ENCODE measurements at regions not wholly inside any gene's neighbourhood (a gene's known extent, or its start where the extent isn't known, plus 50 kb on each side); places are given as distances from the start of the nearest gene placed in this dataset.

DNA sequence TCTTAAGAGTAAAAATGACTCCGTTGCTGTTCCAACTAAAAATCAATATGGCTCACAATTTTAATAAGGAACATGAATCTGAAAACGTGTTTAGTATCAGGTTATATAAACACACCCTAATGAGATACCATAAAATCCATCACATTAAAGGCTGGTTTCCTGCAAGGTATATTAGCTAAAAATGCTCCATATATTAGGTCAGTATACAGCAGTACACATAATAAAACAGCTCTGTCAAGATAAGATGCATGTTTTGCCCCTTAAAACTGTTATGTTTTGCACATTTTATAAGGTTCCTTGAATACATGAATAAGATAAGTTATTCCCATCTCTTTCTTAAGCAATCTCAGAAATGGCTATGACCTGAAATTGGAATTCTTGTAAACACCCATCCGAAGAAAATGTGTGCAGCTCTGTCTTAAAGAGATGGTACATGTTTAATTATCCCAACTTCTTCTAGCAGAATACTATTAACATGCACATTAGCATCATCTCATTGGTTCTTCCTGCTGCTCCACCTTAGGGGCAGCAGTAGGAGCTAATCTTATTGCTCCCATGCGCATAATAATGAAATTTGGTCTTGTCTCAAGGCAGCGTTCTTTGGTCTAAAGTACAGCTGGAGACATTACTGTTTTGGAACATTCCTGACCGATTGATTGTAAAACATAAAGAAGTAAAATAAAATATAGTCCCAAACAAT lies 836.1 kb upstream of the FANCL start:
- no peaks in the 10 kb centered on the region for H3K36me3 Mint-ChIP-seq (ENCODE audit: insufficient read depth)
- ATAC-seq (replicated peaks) (no peak), DNase-seq (no peak)
- no peaks in the 10 kb centered on the region for H3K27me3 Mint-ChIP-seq
- H3K4me3 Mint-ChIP-seq = no peak overlapping the region
- no peak overlapping the region for H3K27ac Mint-ChIP-seq
- H3K9me3 Mint-ChIP-seq = no peaks in the 10 kb centered on the region
- H3K4me1 Mint-ChIP-seq (ENCODE audit: low read depth in 2 of 2) = no peaks in the 10 kb centered on the region

DNA sequence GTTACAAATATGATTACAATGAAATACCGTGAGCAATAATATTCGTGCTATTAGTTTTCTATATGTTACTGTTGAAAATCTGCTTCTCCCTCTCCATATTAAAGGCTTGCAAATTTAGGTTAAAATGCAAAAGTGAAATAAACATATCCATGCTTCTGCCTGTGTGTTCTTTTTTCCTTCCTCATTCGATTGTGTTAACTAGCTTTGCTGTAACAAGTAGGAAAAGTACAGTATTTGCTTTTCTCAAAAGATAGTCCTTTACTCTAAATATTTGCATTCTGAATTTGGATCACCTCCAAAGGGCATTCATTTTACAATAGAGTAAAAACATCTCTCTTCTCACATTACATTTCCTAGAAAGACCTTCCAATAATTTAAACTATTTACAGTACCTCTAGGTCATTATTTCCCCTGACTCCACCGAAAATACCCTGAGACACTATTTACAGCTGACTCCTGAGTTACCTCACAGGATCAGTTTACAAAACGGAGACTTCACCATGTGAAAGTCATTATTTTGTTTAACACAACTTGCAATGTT lies 835.0 kb upstream of the FANCL start:
- Mint-ChIP-seq H3K27ac (no peak overlapping the region), H3K9me3 (no peaks in the 10 kb centered on the region), H3K4me3 (no peak overlapping the region), H3K36me3 (ENCODE audit: insufficient read depth) (no peaks in the 10 kb centered on the region), H3K27me3 (no peaks in the 10 kb centered on the region), H3K4me1 (ENCODE audit: low read depth in 2 of 2) (no peaks in the 10 kb centered on the region)
- no peak for ATAC-seq (replicated peaks)
- no peak for DNase-seq

DNA sequence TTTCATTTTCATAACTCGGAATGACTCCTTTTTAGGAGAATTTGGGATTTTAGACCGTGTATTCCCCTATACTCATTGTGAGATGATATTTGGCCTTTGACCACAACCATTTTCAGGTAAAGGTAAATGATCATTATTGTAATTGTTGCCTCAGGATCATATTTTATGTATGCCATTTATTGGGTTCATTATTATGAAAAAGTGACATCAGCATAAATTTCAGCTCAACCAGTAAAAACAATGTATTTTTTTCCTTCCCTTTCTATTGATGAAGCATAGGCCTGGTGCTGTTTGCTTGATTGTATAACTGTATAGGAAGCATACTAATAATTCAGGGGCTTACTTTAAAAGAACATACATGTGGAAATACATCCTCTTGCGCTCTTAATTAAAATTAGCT lies 832.9 kb upstream of the FANCL start:
- Mint-ChIP-seq H3K36me3 (ENCODE audit: insufficient read depth) (no peaks in the 10 kb centered on the region), H3K27ac (no peak overlapping the region), H3K27me3 (no peaks in the 10 kb centered on the region), H3K4me1 (ENCODE audit: low read depth in 2 of 2) (no peaks in the 10 kb centered on the region), H3K9me3 (no peaks in the 10 kb centered on the region), H3K4me3 (no peak overlapping the region)
- DNase-seq (no peak), ATAC-seq (replicated peaks) (no peak)

DNA sequence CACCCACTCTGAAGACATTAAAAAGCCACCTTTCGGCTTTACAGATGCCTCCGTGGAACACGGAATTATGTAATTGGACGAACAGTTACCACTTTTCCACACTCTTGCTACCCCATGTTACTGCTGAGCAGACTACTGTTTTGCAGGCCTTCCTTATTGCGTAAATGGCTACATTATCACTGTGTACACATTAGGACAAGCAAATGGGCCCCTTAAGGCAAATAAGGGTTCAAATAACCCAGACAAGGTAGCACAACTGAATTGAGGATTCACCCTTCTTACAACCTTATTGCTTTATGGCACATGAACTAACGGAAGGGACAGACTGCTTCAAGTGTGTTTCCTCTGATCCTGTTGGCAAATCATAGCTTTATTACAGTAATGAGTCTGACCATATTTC lies 832.2 kb upstream of the FANCL start:
- no peaks in the 10 kb centered on the region for H3K4me1 Mint-ChIP-seq (ENCODE audit: low read depth in 2 of 2)
- H3K36me3 Mint-ChIP-seq (ENCODE audit: insufficient read depth) = no peaks in the 10 kb centered on the region
- H3K4me3 Mint-ChIP-seq = no peak overlapping the region
- ATAC-seq (replicated peaks) = no peak
- no peaks in the 10 kb centered on the region for H3K9me3 Mint-ChIP-seq
- no peak overlapping the region for H3K27ac Mint-ChIP-seq
- no peaks in the 10 kb centered on the region for H3K27me3 Mint-ChIP-seq
- DNase-seq = no peak

DNA sequence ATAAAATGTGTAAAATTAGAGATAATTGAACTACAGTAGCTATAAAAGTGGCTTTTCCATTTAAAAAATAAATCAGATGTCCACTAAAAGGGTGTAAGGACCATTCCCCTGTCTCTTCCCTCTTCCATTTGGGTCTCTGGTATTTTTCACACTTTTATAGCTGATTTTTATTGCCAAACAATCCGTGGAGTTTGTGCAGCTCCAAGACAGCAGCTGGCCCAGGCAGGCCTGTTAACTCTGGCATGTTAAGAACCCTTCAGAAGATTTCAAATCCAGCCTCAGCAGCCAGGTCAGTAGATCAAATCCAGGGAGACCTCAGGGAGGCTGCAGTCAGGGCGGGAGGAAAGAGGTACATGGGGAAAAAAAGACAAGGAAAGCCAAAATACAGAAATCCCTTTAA lies 827.1 kb upstream of the FANCL start:
- Mint-ChIP-seq H3K4me3 (no peak overlapping the region), H3K27me3 (no peaks in the 10 kb centered on the region)

DNA sequence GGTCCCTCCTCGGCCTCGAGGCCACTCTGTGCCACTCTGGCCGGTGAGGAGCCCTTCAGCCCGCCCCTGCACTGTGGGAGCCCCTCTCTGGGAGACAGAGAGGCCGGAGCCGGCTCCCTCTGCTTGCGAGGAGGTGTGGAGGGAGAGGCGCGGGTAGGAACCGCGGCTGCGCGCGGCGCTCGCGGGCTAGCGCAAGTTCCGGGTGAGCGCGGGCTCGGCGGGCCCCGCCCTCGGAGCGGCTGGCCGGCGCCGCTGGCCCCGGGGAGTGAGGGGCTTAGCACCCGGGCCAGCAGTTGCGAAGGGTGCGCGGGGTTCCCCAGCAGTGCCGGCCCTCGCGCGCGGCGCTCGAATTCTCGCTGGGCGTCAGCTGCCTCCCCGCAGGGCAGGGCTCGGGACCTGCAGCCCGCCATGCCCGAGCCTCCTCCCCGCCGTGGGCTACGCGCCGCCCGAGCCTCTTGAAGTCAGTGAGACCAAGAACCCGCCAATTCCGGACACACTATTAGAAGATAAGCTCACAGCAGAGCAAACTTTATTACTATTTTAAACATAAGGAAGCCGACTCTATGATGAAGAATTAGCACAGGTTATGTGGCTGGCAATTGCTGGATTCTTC lies 825.8 kb upstream of the FANCL start:
- Mint-ChIP-seq H3K4me3 (no peak overlapping the region), H3K36me3 (ENCODE audit: insufficient read depth) (no peaks in the 10 kb centered on the region), H3K27me3 (no peaks in the 10 kb centered on the region), H3K4me1 (ENCODE audit: low read depth in 2 of 2) (no peaks in the 10 kb centered on the region), H3K9me3 (peaks cover 0 to 8% of the 10 kb centered on the region in 2 donors), H3K27ac (no peak overlapping the region)
- DNase-seq = no peak
- no peak for ATAC-seq (replicated peaks)

More for the DNA sequence above, 827.1 kb upstream of the FANCL start:
- Mint-ChIP-seq H3K36me3 (ENCODE audit: insufficient read depth) (no peaks in the 10 kb centered on the region), H3K27ac (no peak overlapping the region), H3K9me3 (peaks cover 0 to 6% of the 10 kb centered on the region in 2 donors), H3K4me1 (ENCODE audit: low read depth in 2 of 2) (no peaks in the 10 kb centered on the region)
- DNase-seq = no peak
- ATAC-seq (replicated peaks) = no peak

DNA sequence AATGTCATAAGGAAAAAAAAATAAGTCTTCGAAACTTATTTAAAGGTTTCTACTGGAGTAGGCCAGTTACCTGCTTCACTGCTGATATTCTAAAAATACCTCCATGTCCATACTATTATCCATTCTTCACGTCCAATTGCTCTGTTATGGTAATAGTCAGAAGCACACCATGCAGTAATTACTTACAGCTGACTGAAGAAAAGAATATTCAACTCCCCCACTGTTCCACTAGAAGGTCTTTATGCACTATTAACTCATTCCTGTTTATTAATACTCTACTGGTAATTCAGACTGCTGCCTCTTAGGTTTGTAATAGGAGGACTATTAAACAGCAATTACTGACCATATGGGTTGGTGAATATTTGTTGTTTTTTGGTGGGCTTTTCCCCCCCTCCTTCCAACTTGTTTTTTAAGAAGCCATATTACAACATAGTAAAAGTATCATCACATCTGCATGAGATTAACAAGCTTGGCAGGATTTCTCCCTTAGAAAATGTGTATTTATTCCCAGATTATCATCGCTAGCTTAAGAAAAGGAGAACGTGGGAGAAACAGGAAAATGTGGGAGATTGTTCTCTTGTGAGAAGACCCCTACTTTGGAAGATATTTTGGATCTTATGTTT lies 806.4 kb upstream of the FANCL start:
- Mint-ChIP-seq H3K27ac (no peak overlapping the region), H3K36me3 (ENCODE audit: insufficient read depth) (no peaks in the 10 kb centered on the region), H3K27me3 (no peaks in the 10 kb centered on the region), H3K9me3 (peaks cover 0 to 4% of the 10 kb centered on the region in 2 donors), H3K4me3 (no peak overlapping the region), H3K4me1 (ENCODE audit: low read depth in 2 of 2) (no peaks in the 10 kb centered on the region)
- no peak for DNase-seq
- no peak for ATAC-seq (replicated peaks)

DNA sequence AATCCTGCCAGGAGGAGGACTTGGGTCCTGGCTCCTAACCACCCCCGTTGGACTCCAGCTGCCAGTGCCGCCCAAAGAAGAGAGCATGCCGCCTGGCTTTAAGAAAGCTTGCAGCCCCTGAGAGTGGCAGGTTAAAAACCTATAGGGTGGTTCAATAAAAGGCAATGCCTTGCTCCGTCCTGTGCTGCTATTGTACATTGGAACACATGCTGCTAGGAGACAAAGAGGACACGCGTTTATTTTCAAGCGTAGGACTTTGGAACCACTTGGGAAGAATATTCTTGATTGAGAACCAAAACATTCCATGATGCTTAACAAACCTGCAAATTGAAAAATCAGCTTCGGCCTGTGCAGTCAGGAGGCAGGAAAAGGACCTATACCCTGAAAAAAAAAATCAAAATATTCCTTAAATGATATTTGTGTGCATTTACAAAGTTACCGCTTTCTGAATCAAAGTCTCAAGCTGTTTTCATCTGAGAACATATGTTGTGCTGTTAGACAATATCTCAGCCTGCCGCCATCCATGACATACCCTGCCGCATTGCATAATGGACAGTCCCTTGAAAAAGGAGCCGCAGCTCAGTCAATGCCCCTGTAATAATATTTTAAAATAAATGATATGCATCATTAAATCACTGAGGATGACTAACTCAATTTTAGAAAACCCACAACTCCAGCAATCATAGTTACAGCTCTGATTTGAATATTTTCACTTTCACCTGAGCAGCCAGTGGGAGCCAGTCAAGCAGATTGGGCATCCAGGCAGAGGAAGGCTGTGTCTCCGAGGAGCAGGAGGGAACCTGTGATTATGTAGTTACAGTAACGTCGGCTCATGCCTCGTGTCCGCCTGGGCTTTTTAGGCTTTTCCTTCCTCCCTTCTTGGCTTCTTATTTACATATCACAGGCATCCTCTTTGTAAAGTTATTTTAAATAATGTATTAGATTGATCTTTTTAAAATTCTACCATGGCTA lies 805.6 kb upstream of the FANCL start:
- Mint-ChIP-seq H3K36me3 (ENCODE audit: insufficient read depth) (no peaks in the 10 kb centered on the region), H3K27ac (no peak overlapping the region), H3K4me1 (ENCODE audit: low read depth in 2 of 2) (no peaks in the 10 kb centered on the region), H3K9me3 (peaks cover 0 to 4% of the 10 kb centered on the region in 2 donors), H3K4me3 (no peak overlapping the region), H3K27me3 (no peaks in the 10 kb centered on the region)
- no peak for DNase-seq
- ATAC-seq (replicated peaks) = no peak

DNA sequence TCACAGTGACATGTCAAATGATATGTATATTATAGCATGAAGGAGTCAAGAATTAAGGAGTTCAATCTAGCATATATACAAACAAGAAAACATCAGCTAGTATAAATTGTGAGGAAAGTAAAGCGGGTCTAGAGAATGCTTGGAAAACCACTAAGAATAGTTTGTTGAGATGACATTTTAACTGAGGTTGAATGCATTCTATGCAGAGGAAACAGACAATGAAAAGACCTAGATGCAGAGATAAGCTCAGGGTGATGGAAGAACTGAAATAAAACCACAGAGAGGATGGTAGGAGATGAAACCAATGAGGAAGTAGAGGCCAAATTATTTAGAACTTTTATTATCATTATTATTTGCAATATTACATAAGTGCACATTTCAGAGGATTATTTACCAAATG lies 803.6 kb upstream of the FANCL start:
- H3K27ac Mint-ChIP-seq = no peak overlapping the region

DNA sequence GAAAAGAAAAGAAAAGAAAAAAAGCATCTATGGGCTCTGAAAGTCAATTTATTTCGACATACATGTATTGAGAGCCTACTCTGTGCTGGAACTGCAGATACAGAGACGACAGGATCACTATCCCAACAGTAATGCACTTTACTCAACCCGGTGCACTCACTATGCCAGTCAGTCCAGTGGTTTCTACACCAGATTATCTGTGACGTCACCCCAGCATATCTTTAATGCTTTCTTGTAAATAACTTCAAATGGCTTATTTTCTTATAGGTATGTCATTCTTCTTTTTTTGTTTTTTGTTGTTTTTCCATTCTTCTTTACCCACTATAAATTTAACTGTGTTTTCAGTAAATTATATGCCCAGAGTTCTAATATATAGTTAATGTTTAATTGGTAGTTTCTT lies 800.0 kb upstream of the FANCL start:
- H3K27me3 Mint-ChIP-seq = no peaks in the 10 kb centered on the region
- DNase-seq (no peak), ATAC-seq (replicated peaks) (no peak)
- H3K27ac Mint-ChIP-seq = no peak overlapping the region
- peaks cover 0 to 3% of the 10 kb centered on the region in 2 donors for H3K9me3 Mint-ChIP-seq
- no peaks in the 10 kb centered on the region for H3K36me3 Mint-ChIP-seq (ENCODE audit: insufficient read depth)
- H3K4me1 Mint-ChIP-seq (ENCODE audit: low read depth in 2 of 2) = no peaks in the 10 kb centered on the region
- no peak overlapping the region for H3K4me3 Mint-ChIP-seq

More for the DNA sequence above, 803.6 kb upstream of the FANCL start:
- no peaks in the 10 kb centered on the region for H3K36me3 Mint-ChIP-seq (ENCODE audit: insufficient read depth)
- no peaks in the 10 kb centered on the region for H3K4me1 Mint-ChIP-seq (ENCODE audit: low read depth in 2 of 2)
- H3K27me3 Mint-ChIP-seq = no peaks in the 10 kb centered on the region
- DNase-seq = no peak
- no peak for ATAC-seq (replicated peaks)
- H3K9me3 Mint-ChIP-seq = peaks cover 0 to 1% of the 10 kb centered on the region in 2 donors
- H3K4me3 Mint-ChIP-seq = no peak overlapping the region

DNA sequence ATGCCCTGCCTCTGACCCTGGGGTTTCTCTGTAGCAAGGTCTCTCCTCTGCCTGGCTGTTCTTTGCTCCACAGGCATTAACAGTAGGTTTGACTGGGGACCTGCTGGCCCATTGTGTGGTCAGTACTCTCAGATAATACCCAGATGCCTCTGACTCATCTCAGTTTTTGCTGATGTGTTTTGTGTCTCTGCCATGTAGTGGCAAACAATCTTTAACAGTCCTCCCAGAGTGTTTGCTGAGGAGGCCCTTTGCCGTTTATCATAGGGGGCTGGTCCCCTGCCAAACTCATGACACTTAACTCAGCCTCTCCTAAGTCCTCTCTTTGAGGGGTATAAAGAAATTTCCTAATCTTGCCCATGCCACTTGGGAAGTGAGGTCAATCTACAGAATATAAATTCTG lies 793.7 kb upstream of the FANCL start:
- DNase-seq (no peak), ATAC-seq (replicated peaks) (no peak)
- no peaks in the 10 kb centered on the region for H3K4me1 Mint-ChIP-seq (ENCODE audit: low read depth in 2 of 2)
- H3K27me3 Mint-ChIP-seq = no peaks in the 10 kb centered on the region
- H3K36me3 Mint-ChIP-seq (ENCODE audit: insufficient read depth) = no peaks in the 10 kb centered on the region
- no peak overlapping the region for H3K27ac Mint-ChIP-seq
- H3K4me3 Mint-ChIP-seq = no peak overlapping the region
- H3K9me3 Mint-ChIP-seq = peaks cover 0 to 4% of the 10 kb centered on the region in 2 donors

DNA sequence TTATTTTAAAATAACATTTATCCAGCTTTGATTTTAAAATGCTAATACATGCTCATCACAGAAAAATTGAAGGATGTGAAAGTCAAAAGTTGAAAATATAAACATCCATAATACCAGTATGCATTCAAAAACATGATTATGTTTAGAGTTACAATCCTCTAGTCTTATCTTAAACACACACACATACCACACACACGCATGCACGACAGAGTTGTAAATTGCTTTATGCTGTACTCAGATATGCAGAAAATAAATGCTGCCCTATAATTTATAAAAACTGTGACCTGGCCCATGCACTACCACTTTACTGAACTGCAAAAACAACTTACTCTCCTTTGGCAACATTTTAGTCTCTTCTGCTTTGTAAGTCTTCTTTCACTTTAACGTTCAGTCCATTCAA lies 793.0 kb upstream of the FANCL start:
- DNase-seq = no peak
- Mint-ChIP-seq H3K4me1 (ENCODE audit: low read depth in 2 of 2) (no peaks in the 10 kb centered on the region), H3K27me3 (no peaks in the 10 kb centered on the region), H3K9me3 (peaks cover 0 to 4% of the 10 kb centered on the region in 2 donors), H3K36me3 (ENCODE audit: insufficient read depth) (no peaks in the 10 kb centered on the region), H3K27ac (no peak overlapping the region), H3K4me3 (no peak overlapping the region)
- no peak for ATAC-seq (replicated peaks)

DNA sequence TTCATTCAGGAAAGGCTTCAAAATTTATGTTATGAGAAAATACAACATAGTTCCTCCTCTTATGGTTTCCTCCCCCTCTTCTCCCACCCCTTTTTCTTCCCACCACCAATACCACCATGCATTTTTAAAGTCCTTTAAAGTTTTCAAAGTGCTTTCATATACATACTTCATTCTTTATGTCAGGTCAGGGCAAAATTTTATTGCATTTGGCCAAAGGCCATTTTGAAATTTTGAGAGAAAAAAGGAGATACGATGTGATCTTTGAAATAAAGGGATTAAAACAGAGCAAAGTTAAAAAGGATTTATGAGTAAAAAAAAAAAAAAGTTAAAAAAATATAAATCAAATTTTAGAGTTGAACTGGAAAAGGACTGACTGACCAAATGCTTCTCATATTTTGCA lies 792.5 kb upstream of the FANCL start:
- DNase-seq (no peak), ATAC-seq (replicated peaks) (no peak)
- H3K9me3 Mint-ChIP-seq = peaks cover 0 to 2% of the 10 kb centered on the region in 2 donors
- H3K4me3 Mint-ChIP-seq = no peak overlapping the region
- H3K36me3 Mint-ChIP-seq (ENCODE audit: insufficient read depth) = no peaks in the 10 kb centered on the region
- H3K27me3 Mint-ChIP-seq = no peaks in the 10 kb centered on the region
- no peak overlapping the region for H3K27ac Mint-ChIP-seq
- H3K4me1 Mint-ChIP-seq (ENCODE audit: low read depth in 2 of 2) = no peaks in the 10 kb centered on the region
